Bronchial epithelial cell (primary cell): ENCODE measurements at regions not wholly inside any gene's neighbourhood (a gene's known extent, or its start where the extent isn't known, plus 50 kb on each side); places are given as distances from the start of the nearest gene placed in this dataset.
A peak's percentile ranks its signal among the peaks of the same experiment; 100 is the strongest.

ENCODE experiments used
- DNase-seq: peaks from one replicate; pipeline ENCODE4 v3.0.0-alpha.2; 2010; ENCODE audit warnings: low read depth
- FAIRE-seq: peaks from 2 replicates; lab custom pipeline; 2011; peaks lifted over from hg19 to GRCh38; lab: Jason Lieb, UNC
- H3K27me3 ChIP-seq: 2 replicates; pipeline ENCODE4 v1.5.1; 2011; ENCODE audit warnings: low read length; ENCODE audit not compliant: control insufficient read depth, insufficient read depth
- H3K36me3 ChIP-seq: 2 replicates; pipeline ENCODE4 v1.5.1; 2011; ENCODE audit warnings: low read length; ENCODE audit not compliant: control insufficient read depth, insufficient read depth
- H3K4me3 ChIP-seq: 2 replicates; pipeline ENCODE4 v1.5.1; 2011; ENCODE audit warnings: mild to moderate bottlenecking, low read depth, low read length, control low read depth
- TF ChIP-seq, protein P1 (sequence below): IDR thresholded peaks from 2 replicates; pipeline ENCODE4 v1.5.1; 2011; ENCODE audit warnings: mild to moderate bottlenecking, moderate library complexity, low read length, control low read depth, inconsistent platforms; ENCODE audit not compliant: insufficient read depth, severe bottlenecking

DNA sequence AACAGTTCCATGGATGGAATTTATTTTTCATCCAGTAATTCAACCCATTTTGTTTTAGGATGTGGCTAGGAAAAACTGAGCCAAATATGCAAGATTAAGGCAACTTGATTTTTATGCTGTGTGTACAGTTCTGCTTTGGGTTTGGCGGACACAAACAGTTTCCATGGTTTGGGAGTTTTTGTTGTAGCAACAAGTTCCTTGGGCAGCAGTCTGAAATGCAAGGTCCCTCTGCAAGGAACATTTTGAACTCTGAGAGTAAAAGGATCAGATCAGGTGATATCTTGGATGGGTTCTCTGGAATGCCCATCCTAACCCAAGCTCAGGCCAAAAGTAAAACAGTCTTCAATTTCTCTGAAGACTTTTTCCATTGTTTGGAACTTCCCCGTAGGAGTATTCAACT lies 161.2 kb downstream of the TMX1 start:
- TF ChIP-seq, protein P1, sequence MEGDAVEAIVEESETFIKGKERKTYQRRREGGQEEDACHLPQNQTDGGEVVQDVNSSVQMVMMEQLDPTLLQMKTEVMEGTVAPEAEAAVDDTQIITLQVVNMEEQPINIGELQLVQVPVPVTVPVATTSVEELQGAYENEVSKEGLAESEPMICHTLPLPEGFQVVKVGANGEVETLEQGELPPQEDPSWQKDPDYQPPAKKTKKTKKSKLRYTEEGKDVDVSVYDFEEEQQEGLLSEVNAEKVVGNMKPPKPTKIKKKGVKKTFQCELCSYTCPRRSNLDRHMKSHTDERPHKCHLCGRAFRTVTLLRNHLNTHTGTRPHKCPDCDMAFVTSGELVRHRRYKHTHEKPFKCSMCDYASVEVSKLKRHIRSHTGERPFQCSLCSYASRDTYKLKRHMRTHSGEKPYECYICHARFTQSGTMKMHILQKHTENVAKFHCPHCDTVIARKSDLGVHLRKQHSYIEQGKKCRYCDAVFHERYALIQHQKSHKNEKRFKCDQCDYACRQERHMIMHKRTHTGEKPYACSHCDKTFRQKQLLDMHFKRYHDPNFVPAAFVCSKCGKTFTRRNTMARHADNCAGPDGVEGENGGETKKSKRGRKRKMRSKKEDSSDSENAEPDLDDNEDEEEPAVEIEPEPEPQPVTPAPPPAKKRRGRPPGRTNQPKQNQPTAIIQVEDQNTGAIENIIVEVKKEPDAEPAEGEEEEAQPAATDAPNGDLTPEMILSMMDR, result no peak
- Histone ChIP-seq H3K36me3 (no peaks in the 10 kb centered on the region), H3K4me3 (no peak overlapping the region), H3K27me3 (no peaks in the 10 kb centered on the region)
- no peak for DNase-seq
- FAIRE-seq, result peak; percentile 66

DNA sequence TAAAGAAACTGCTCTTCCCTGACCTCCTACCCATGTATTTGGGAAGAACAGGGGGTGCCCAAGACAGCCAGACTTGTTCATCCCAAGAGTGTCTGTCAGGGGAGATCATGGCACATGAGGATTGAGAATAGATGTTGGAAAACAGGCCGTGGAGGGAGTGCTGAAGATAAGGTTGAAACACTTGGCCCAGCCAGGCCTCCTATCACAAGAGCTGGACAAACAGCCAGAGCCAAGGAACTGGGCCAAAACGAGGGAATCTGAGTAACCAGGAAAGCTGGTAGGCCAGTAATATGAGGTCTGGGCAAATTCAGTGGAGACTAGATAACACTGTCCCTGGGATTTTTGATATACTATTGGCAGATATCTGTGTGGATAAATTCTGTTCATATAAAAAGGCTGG lies 161.7 kb downstream of the TMX1 start:
- Histone ChIP-seq H3K4me3 (no peak overlapping the region), H3K27me3 (no peaks in the 10 kb centered on the region), H3K36me3 (no peaks in the 10 kb centered on the region)
- FAIRE-seq, result no peak
- no peak for DNase-seq
- TF ChIP-seq, protein P1, result no peak

DNA sequence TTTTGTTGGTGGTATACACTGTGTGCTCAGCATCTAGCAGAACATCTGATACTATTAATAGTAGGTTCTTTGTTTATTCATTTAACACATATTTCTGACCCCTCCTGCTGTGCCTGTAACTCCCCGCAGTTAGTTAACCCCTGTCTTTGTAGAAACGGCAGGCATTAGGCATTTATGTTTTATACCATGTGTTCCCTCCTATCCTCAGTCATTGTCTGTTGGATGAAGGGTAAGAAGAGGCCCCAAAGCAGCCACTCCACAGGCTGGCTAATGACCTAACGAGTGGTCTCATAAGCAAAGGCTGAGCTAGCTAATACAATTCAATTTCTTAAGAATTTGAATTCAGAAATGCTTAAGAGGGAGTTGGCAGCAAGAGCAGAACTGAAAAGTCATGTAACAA lies 170.8 kb downstream of the TMX1 start:
- no peak for DNase-seq
- no peak for FAIRE-seq
- TF ChIP-seq, protein P1, result no peak
- Histone ChIP-seq H3K36me3 (no peaks in the 10 kb centered on the region), H3K4me3 (no peak overlapping the region), H3K27me3 (no peaks in the 10 kb centered on the region)

DNA sequence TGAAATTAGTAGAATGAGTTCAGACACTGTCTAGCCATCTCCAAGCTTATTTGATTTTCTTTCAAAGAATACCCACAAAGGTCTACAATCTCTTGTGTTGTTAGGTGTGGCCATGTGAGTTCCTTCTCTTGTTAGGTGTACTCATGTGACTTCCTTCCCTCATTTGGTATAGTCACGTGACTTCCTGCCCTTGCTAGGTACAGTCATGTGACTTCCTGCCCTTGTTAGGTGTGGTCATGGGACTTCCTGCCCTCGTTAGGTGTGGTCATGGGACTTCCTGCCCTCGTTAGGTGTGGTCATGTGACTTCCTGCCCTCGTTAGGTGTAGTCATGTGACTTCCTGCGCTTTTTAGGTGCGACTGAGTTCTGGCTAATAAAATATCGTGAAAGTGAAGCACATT lies 179.6 kb downstream of the TMX1 start:
- Histone ChIP-seq H3K36me3 (no peaks in the 10 kb centered on the region), H3K4me3 (no peak overlapping the region), H3K27me3 (no peaks in the 10 kb centered on the region)
- TF ChIP-seq, protein P1, result no peak
- peak; percentile 18 for FAIRE-seq
- no peak for DNase-seq

DNA sequence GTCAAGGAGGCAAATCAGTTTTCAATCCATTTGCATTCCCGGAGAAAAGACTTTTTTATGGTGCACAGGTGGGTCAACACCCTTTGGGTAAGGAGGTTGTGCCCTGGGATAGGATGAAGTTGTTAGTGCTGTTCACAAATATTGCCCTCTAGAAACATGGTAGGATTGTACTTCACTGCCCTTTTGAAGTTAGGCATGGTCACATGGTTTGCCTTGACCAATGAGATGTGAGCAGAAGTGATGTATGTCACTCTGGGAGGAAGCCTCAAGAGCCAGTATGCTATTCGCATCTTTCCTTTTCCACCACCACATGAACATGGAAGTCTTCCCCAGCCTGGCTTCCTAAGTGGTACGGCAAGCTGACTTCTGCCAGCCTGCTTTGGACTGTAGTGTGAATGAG lies 182.7 kb downstream of the TMX1 start:
- Histone ChIP-seq H3K4me3 (no peak overlapping the region), H3K36me3 (no peaks in the 10 kb centered on the region), H3K27me3 (no peaks in the 10 kb centered on the region)
- TF ChIP-seq, protein P1, result no peak
- FAIRE-seq, result no peak
- no peak for DNase-seq

DNA sequence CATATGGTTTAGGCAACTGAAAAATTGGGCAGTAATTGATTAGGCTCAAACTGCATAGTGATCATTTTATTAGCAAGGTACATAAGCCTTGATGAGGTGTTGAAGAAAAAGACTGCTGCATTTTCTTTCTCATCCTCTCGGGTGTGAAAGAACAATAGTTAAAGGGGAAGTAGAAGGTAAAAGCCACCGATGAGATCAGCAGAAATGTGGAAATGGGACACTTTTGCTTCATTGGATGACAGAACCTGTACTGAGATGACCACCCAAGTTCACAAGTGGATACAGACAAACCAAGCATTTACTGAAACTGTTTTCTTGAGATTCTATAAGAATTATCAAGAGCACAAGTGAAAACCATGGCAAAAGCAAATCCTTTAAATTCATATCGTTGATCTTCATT lies 184.0 kb downstream of the TMX1 start:
- H3K4me3 ChIP-seq, result no peak overlapping the region
- H3K36me3 ChIP-seq, result no peaks in the 10 kb centered on the region
- no peaks in the 10 kb centered on the region for H3K27me3 ChIP-seq
- DNase-seq, result no peak
- TF ChIP-seq, protein P1, result no peak
- no peak for FAIRE-seq
